HG02678 (cell line): ENCODE measurements at regions not wholly inside any gene's neighbourhood (a gene's known extent, or its start where the extent isn't known, plus 50 kb on each side); places are given as distances from the start of the nearest gene placed in this dataset.
"Not testable (repeated sequence)": the region's sequence is repeated elsewhere in the genome, so short reads cannot be mapped to it uniquely, and the experiment has no call there.

Source experiments
- ATAC-seq: cut with Tn5 transposase; IDR thresholded peaks from one replicate; pipeline ENCODE4 v1.9.1; 2021; ENCODE audit warnings: mild to moderate bottlenecking, moderate library complexity; ENCODE audit not compliant: unreplicated experiment

DNA sequence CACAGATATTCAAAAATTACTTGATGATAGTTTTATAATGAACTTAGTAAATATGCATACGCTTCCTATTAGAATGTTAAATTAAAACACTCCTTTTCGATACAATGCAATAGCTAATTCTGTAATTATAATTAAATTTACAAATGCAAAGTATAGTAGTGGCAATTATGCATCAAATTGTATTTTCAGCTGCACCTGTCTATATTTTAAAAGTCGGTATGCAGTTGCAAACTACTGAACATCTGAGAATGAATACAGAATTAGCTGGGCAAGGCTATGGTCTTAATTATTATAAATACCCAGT, 110.4 kb upstream of the ARHGAP42 start:
- ATAC-seq, result no peak

DNA sequence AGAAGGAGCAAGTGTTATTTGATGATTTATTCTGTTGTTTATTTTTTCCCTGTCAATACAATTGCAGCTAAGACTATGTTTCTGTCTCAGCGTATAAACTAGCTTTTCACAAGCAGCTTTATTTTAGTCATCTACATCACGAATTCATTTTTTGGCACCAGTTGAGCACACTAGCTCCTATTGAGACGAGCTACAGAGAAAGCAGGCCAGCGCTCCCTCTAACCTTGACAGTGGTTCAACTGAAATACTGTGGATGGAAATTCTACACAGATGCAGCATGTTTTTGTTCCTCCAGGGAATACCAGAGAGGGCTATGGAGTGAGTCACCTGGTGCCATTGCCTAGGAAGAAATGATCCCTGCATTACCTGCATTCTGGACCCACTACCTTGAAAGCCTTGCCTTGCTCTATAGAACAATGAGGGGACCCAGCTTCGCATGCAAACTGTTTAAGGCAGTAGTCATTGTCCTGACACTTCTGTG, 108.2 kb upstream of the ARHGAP42 start:
- no peak for ATAC-seq

DNA sequence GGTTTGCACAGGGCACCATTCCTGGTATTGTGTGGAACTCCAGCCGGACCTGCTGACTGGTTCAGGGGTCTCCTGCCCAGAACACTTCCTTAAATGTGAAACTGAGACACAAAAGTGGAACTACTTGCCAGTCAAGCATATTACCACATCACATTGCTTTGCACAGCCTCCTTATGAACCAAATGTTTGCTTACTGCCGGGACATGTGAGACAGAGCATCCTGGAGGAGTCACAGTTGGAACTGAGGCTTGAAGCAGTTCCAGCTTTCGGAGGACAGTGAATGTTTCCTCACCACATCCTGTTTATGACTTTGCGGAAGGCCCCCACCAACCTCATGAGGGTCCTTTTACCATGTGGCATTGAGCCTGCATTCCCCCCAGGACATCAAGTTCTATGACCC, 105.8 kb upstream of the ARHGAP42 start:
- ATAC-seq, result no peak

DNA sequence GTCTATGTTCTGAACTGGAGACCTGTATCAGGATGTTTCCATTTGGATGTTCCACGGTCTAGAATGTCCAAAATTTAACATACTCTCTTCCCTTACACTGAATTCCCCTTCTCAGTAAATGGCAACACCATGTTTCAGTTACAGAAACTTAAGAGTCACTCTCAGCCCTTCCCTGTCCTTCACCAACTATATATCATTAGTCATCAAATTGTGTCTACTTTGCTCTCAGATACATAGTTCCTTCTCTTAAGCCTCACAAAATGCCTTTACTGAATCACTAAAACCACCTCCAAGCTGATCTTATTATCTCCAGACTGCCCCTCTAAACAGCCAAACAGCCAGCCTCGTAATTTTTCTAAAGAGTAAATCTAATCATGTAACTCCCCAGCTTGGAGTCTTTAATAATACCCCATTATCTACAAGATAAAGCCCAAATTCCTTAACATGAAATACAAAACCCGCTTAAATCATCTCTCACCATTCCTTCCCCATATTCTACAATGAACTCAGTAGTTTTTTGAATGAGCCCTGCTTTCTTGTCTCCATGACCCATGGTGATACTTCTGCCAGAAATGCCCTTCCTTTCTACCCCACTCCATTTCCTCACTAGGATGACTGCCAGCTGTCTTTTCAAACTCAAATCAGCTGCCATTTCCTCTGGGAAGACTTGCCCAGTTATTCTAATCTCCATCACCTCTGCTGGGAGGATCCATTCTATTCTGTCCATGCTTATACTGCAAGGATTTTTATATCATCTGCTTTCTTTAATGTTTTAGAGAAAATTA, 102.7 kb upstream of the ARHGAP42 start:
- no peak for ATAC-seq

DNA sequence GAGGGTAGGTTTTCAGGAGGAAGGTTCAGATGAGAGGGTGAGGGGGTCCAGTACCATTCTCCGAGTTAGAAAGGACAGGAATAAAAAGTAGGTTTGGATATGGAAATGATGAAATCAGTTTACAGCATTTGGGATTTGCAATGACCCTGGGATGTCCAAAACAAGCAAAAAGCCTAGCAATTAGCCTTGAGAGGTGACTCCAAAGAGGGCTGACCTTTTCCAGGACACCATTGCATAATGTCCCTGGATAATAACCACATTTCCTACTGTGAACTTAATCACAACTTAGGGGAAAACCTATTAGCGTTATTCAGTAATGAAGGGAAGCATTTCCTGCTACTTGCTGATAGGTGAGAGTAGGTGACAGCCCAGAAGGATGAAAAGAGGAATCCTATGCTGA, 101.4 kb upstream of the ARHGAP42 start:
- no peak for ATAC-seq

DNA sequence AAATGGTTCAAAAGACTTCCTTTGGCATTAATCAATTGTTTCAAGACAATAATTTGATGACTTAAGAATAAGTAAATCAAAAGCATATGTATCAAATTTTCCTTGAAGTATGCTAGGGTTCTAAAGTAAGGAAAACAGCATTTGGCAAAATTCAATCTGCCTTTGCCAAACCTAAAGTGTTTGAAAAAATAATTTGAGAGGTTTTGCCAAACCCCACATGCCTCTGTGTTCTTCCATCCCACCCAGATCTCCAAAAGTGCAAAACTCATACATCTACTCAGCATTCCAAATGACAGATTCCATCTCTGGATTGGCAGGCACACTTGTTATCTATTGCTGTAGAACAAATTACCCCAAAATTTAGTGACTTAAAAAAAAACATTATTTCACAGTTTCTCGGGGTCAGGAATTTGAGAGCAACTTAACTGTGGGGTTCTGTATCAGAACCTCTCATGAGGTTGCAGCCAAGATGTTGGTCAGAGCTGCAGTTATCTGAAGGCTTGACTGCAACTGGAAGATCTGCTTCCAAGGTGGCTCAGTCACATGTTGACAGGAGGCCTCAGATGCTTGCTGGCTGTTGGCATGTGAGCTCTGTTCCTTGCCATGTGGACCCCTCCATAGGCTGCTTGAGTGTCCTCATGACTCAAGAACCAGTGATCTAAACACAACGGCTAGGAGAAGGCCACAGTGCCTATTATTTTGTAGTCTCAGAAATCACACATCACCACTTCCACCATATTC, 100.6 kb upstream of the ARHGAP42 start:
- no peak for ATAC-seq

DNA sequence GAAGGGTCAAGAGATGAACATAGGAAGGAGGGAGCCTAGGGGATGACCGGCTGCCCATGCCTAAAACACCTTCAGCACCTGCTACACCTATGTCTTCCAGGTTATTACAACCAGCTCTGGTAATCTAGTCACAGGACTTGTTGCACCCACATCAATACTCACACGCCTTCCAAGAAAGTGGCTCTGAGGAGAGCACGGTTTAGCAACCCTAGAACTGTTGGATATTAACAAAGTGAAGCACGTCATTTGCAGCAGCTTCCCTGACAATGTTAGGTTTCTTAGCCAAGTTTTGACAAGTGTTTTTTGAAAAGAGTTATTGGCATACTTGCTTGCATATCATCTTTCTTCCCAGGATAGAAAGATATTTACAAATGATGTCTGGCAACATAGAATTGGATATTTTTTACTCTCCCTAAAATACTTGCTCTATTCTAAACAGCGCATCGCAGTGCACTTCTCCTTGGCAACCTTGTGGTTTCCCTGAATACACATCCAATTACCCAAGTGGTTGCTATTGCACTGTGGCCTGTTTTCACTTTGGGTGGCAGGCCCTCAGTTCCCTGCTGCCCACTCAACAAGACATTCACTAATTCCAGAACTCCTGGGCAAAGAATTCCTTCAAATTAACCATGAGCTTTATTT, 94.3 kb upstream of the ARHGAP42 start:
- ATAC-seq, result no peak

DNA sequence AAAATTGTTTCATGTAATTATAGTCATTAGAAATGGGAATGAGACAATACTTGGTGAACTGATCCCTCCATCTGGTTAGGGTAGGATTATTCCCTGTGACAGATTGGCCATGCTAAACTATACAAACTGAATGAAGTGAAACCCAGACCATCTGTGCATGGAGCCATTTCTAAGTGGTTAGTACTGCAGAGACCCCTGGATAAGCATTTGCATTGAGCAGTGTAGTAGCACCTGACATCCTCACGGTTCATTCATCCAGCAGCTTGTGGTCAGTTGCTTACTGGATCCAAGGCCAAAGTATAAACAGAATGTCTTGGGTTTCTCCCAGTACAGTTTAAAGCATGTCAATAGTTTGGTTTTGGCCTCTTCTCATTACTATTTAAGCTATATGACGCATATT, 93.8 kb upstream of the ARHGAP42 start:
- no peak for ATAC-seq

DNA sequence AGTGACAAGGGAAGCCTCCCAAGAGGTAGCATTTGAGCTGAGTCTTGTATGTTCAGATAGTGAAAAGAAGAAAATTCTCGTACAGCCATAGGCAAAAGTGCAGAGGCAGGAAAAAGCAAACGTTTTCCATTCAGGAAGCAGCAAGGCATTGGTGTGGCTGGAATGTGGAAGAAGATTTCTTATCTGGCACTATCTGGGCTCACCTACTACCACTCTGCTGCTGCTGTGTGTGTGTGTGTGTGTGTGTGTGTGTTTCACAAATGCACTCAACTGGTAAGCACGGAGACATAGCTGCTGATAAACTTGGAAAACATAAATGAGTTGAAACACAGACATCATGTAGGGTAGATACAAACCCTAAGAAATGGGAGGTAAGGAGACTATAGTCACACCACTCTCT, 92.8 kb upstream of the ARHGAP42 start:
- ATAC-seq, result no peak

DNA sequence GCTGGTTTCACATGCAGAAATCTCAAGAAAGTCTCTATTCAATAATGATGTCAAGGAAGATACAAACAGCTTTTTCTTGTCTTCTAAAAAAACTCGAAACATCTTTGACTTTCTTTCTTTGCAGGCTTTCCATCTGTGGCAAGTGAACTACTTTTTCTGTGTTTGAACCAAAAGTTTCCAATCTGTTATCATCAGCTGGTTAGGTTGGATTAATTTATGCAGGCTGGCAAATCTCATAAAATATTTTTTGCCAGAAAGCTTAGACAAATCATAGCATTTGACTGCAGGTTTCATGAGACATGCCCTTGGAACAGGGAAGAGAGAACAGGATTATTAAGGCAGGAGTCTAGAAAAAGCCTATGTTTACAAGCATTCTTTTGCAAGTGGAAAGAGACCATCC, 86.1 kb upstream of the ARHGAP42 start:
- ATAC-seq, result no peak

DNA sequence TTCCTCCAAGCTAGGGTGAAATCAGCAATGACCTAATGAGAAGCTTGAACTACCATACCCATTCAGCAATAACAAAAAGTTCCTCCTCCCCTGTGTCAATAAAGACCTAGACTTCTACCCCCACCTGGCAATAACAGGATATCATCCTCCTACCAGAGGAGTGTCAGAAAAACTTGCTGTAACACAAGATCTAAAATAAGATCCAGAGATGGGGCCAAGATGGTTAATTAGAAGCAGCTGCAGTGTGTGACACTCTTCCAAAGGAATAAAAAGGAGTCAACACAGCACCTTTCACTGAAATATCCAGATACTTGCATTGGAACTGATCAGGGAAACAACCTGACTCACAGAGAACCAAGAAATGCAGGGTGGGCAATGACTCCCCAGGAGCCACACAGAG, 84.4 kb upstream of the ARHGAP42 start:
- no peak for ATAC-seq

DNA sequence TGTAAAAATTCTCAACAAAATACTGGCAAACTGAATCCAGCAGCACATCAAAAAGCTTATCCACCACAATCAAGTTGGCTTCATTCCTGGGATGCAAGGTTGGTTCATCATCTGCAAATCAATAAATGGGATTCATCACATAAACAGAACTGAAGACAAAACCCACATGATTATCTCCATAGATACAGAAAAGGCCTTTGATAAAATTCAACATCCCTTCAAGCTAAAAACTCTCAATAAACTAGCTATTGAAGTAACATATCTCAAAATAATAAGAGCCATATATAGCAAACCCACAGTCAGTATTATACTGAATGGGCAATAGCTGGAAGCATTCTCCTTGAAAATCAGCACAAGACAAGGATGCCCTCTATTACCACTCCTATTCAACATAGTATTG, 79.3 kb upstream of the ARHGAP42 start:
- ATAC-seq, result not testable (repeated sequence)

DNA sequence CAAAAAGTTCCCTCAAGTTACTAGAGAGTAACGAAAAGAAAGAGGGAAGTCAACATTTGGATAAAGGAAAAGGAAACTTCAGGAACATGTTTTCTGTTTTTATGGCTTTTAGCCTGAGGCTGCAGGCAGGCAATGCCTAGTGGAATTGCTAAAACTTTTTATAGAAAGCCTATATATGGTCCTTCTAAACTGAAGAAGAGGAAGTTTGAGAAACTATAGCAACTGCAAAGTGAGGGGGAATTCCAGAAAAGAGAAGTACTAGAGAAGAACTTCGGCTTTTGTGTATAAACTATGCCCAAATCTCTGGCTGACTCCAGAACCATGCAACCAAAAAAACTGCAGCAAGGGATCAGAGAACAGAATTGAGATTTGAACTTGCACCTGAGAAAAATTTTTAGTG, 74.3 kb upstream of the ARHGAP42 start:
- ATAC-seq, result peak; percentile 88

DNA sequence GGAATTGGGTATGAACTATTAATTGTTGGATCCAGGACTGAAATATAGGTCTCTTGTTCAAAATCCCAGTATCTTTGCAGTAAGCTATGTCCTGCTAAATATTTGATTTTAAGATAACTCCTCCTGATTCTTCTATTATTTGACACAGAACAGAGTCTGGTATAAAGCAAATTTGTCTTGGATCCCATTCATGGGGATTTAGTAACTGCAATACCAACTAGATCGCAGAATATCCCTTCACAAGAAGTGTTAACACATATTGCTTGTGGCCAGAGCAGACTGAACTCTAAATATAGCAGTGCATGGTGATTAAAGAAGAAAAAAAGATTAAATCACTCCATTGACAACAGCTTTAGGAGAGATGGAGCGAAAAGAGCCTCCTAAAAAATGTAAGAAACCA, 68.2 kb upstream of the ARHGAP42 start:
- ATAC-seq, result no peak

DNA sequence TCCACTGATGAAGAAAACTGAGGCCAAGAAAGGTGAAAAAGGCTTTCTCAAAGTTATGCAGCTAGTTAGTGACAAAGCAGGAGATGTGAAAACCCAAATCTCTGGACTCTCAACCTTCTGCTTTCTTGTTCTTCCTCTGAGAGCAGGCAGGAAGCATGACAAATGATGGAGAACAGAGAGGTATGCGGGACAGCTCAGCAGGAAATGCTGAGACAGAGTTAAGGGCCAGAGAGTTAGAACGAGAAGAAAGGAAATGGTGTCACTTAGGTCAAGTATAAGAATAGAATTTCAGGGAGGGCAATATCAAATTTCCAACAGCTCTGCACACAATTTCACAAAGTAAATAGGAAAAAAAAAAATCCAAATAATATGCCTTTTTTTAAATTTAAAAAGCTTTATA, 67.6 kb upstream of the ARHGAP42 start:
- no peak for ATAC-seq

DNA sequence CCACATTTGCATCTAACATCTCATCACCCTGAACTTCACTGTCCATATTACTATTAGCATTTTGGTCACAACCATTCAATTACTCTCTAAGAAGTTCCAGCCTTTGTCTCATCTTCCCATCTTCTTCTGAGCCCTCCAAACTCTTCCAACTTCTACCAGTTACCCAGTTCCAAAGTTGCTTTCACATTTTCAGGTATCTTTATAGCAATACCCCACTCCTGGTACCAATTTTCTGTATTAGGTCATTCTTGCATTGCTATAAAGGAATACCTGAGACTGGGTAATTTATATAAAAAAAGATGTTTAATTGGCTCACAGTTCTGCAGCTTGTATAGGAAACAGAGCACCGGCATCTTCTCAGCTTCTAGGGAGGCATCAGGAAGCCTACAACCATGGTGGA, 64.7 kb upstream of the ARHGAP42 start:
- ATAC-seq, result no peak

DNA sequence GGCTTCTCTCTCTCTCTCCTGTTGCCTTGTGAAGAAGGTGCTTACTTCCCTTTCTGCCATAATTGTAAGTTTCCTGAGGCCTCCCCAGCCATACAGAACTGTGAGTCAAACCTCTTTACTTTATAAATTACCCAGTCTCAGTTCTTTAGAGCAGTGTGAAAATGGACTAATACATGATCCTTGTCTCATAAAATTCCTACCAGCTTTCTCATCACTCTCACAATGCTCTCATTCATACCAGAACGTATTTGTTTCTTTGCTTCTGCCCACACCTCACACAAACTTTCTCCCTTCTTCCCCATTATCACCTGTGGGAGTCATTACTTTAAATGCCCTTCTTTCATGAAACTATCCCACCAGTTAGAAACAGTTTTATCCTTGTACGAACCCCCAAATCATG, 62.7 kb upstream of the ARHGAP42 start:
- ATAC-seq, result no peak

DNA sequence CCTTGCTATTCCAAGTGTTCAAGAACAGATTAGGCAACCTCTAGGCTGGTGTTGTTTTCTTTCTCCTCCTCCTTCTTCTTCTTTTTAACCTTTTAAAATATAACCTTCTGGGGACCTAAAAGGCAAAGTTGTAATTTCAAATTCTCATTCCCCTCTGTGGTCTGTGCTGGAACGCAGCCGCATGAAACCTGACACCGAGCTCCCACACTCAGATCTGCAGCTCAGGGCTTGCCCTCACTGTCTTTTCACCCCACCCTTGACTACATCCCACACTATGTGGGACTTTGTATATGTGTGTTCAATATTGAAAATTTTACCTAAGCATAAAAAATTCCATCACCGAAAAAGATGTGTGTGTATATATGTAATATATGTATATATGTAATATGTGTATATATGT, 62.0 kb upstream of the ARHGAP42 start:
- ATAC-seq, result no peak

DNA sequence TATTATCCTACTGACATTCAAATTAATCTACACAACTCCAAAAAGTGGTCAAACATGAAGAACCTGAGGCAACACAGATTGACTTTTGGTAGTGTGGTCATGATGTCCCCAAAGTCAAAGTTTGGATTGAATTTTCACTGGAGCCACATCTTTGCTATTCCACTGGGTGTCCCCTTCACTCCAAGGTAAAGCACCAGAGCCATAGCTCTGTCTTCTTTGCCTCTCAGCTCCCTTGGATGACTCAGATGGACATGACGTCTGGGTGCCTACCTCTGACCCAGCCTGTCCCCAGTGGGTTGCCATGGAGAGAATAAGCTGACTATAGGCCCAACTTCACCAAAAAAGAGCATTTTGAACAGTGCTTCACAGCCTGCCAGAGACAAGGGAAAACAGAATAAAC, 57.4 kb upstream of the ARHGAP42 start:
- no peak for ATAC-seq

DNA sequence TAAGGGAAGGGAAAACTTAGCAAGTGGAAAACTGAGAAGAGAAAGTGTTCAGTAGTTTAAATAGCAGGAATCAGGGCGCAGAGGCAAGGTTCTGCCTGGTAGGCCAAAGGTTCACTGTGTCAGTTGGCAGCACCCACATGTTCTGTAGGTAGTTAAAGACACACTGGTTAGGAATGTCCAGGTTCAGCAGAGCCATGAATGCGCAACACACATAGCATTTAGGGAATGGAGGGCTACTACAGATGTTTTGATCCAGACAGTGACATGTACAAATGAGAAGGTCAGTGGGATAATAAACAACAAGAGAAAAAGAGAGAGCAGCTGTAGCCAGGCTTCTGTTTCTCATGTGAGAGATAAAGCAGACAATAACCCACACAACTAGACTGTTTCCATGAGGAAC, 56.2 kb upstream of the ARHGAP42 start:
- no peak for ATAC-seq

DNA sequence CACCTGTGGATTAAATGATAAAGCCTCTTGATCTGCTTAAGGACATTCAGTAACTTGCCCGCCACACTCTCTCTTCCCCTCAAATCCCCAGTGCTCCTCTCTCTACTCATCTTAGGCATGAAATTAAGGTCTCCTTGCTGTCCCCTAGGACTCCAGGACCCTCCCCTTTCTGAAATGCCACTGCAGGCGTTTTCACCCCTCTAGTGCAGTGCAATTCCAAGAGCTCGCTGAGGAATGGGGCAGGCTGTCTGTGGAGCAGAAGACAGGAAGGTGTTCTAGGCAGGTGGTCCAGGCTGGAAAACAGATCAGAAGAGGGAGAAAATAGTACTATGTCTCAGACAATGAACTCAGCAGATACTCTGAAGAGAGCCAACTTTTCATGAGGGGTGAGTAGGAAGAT, 55.8 kb upstream of the ARHGAP42 start:
- no peak for ATAC-seq

DNA sequence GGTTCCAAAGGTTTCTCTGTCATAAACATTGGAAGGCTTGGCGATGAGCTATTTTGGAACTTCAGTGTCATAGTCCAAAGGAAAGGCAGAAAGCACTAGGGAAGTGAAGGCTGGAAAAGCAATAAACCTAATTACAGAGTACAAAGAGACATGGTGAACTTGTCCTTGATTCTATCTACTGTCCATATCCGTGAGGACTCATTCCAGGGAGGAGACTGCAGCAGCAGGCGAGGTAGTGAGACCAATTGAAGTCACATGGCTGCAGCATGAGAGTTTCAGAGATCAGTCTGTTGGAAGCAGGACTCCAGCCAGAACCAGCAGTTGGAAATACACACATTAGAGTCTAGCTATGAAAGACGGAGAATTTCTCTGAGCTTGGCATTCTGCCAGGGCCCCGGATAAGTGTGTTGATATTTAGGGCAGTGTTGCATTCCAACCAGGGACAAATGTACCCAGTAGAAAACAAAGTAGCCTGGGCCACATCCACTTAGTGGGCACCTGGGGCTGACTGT, 54.1 kb upstream of the ARHGAP42 start:
- no peak for ATAC-seq
